Natural killer cell (primary cell): ENCODE measurements at regions not wholly inside any gene's neighbourhood (a gene's known extent, or its start where the extent isn't known, plus 50 kb on each side); places are given as distances from the start of the nearest gene placed in this dataset.

Experiments used
- ATAC-seq, 3 donors: fragments of 150-1000 bp in 2 of 3; fragments of 200-7000 bp in 1 of 3; cut with Tn5 transposase; 1 replicate in 1 of 3; 2 replicates in 2 of 3; pipeline ENCODE4 v1.10.0; 2021; ENCODE audit warnings: mild to moderate bottlenecking in 2 of 3, moderate library complexity in 2 of 3
- DNase-seq, 2 donors: peaks; one replicate each; pipeline versions ENCODE4 v3.0.0 to v3.0.0-alpha.2; 2013 to 2021; ENCODE audit warnings: mixed read lengths in 1 of 2
- H3K27ac ChIP-seq: one replicate; pipeline ENCODE4 v1.5.1; 2013; ENCODE audit warnings: mild to moderate bottlenecking, low read length
- H3K27me3 ChIP-seq: one replicate; pipeline ENCODE4 v1.6.1; 2013; ENCODE audit warnings: low read length; ENCODE audit not compliant: control insufficient read depth, insufficient read depth
- H3K36me3 ChIP-seq: one replicate; pipeline ENCODE4 v1.6.1; 2013; ENCODE audit warnings: low read length; ENCODE audit not compliant: control insufficient read depth, insufficient read depth
- H3K4me1 ChIP-seq: one replicate; pipeline ENCODE4 v1.6.1; 2013; ENCODE audit warnings: low read length; ENCODE audit not compliant: control insufficient read depth, insufficient read depth
- H3K4me3 ChIP-seq: one replicate; pipeline ENCODE4 v1.5.1; 2013; ENCODE audit warnings: low read length
- H3K9me3 ChIP-seq: one replicate; pipeline ENCODE4 v1.6.1; 2013; ENCODE audit warnings: low read length; ENCODE audit not compliant: control insufficient read depth, insufficient read depth
- H3K27ac Mint-ChIP-seq, 2 donors: one replicate each; pipeline ENCODE4 v1.8.0; 2022; ENCODE audit warnings: mild to moderate bottlenecking in 2 of 2, mixed read lengths in 2 of 2, moderate library complexity in 1 of 2
- H3K27me3 Mint-ChIP-seq, 2 donors: one replicate each; pipeline ENCODE4 v1.8.0; 2022; ENCODE audit warnings: low read depth in 2 of 2, mixed read lengths in 2 of 2
- H3K36me3 Mint-ChIP-seq: one replicate; pipeline ENCODE4 v1.8.0; 2022; ENCODE audit warnings: mixed read lengths
- H3K4me1 Mint-ChIP-seq, 2 donors: one replicate each; pipeline ENCODE4 v1.8.0; 2022; ENCODE audit warnings: mixed read lengths in 2 of 2
- H3K4me3 Mint-ChIP-seq: one replicate; pipeline ENCODE4 v1.8.0; 2022; ENCODE audit warnings: mild to moderate bottlenecking, moderate library complexity, mixed read lengths
- H3K9me3 Mint-ChIP-seq, 2 donors: one replicate each; pipeline ENCODE4 v1.8.0; 2022; ENCODE audit warnings: mixed read lengths in 2 of 2
- CTCF ChIP-seq: fragments of 200-600 bp; IDR thresholded peaks from one replicate; pipeline ENCODE4 v1.8.0; 2022; ENCODE audit warnings: antibody characterized with exemption
- WGBS: methylation state at CpG from one replicate; pipeline ENCODE4 v1.1.7; 2013; ENCODE audit warnings: missing lambda C conversion rate; ENCODE audit not compliant: insufficient coverage; 5-methylcytosine and 5-hydroxymethylcytosine counted together
- intact Hi-C: fragments of 100-400 bp; cut with micrococcal nuclease; formaldehyde crosslinking; loops from one replicate; pipeline ENCODE4 v1.14.2; 2022

- Histone ChIP-seq H3K4me1 (no peaks in the 10 kb centered on the region), H3K36me3 (no peaks in the 10 kb centered on the region), H3K27ac (no peak overlapping the region), H3K27me3 (no peaks in the 10 kb centered on the region), H3K4me3 (no peak overlapping the region), H3K9me3 (no peaks in the 10 kb centered on the region)
- TF ChIP-seq CTCF, result no peak
- WGBS, result 89% methylated on average over 7 of the region's 7 CpGs
- no peak for DNase-seq
- no peak for ATAC-seq
- no peaks in the 10 kb centered on the region for H3K36me3 Mint-ChIP-seq
- H3K4me1 Mint-ChIP-seq, result no peaks in the 10 kb centered on the region
- no peaks in the 10 kb centered on the region for H3K9me3 Mint-ChIP-seq
- no peaks in the 10 kb centered on the region for H3K27me3 Mint-ChIP-seq
- intact Hi-C loops, result no loop called here
- no peak overlapping the region for H3K27ac Mint-ChIP-seq
- no peak overlapping the region for H3K4me3 Mint-ChIP-seq
Measured at GRCh38 chrX:7219153-7219705, 71.3 kb upstream of the PUDP start.

DNA sequence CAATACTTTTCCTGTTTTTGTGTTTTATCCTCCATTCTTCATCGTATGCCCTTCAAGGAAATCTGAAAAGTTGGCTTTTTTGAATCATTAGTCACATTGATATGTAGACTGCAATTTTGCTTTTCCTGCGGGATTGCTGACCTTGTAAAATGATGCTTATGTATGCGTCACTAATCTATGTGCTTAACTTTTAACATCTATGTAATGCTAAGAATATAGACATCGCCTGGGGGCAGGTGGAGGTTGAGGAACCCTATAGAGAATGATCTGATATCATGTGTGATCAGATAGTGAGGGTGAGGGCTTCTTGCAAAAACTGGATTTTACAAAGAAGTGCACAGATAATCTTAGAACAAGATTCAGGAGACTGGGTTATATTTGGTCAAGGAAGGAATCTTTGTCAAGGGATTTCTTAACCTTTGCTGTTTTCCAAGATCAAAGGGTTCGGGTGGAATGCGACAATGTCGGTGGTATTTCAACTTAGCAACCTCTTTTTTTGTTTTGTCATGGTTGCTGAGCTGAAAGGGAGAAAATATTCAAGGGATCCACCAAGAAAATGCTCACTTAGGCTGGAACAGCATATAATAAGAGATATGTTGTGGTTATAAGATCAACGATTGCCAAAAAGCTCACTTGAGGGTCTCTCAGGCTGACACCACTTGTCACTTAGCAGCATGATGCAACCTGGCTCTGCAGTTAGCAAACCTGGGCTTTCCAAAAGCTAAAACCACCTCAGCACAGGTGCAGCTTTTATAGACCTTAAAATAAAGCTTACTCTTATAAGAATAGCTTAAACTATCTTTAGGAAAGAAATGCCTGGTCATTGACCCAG, 70.6 kb upstream of the PUDP start:
- no peak for TF ChIP-seq CTCF
- H3K9me3 Mint-ChIP-seq, result no peaks in the 10 kb centered on the region
- H3K27ac Mint-ChIP-seq, result no peak overlapping the region
- no peaks in the 10 kb centered on the region for H3K36me3 Mint-ChIP-seq
- no peak overlapping the region for H3K27ac ChIP-seq
- H3K4me1 Mint-ChIP-seq, result no peaks in the 10 kb centered on the region
- DNase-seq (no peak), ATAC-seq (no peak)
- 88% methylated on average over 6 of the region's 8 CpGs for WGBS
- H3K9me3 ChIP-seq, result no peaks in the 10 kb centered on the region
- H3K27me3 Mint-ChIP-seq, result no peaks in the 10 kb centered on the region
- intact Hi-C loops, result no loop called here
- no peak overlapping the region for H3K4me3 Mint-ChIP-seq
- H3K36me3 ChIP-seq, result no peaks in the 10 kb centered on the region
- no peaks in the 10 kb centered on the region for H3K27me3 ChIP-seq
- H3K4me3 ChIP-seq, result no peak overlapping the region
- no peaks in the 10 kb centered on the region for H3K4me1 ChIP-seq

DNA sequence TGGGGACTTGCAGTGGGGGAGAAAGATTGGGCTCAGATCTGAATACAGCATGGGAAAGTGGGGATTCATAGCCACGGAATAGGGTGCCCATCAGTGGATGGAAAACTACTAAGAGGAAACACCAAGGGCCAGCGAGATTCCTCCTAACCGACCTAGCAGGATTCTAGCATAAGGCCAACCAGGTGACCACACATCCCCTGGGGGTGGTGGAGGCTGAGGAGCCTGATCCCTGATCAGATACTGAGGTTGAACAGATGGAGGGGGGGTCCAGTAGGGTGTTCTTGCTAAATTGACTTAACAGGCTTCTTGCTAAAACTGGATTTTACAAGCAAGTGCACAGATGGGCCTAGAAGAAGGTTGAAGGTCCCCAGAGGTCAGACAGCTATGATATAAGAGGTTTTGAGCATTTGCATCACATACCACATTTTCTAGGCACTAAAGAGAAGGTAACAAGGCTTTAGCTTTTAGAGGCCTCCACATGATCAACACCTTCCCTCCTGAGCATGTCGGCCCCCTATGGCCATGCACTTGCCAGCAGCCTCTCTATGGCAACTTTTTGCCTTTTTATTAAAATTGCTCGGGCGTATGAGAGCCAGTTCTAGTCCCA, 69.1 kb upstream of the PUDP start:
- Mint-ChIP-seq H3K36me3 (no peaks in the 10 kb centered on the region), H3K4me3 (no peak overlapping the region), H3K27ac (no peak overlapping the region), H3K27me3 (no peaks in the 10 kb centered on the region), H3K4me1 (no peaks in the 10 kb centered on the region), H3K9me3 (no peaks in the 10 kb centered on the region)
- no peak for TF ChIP-seq CTCF
- H3K27me3 ChIP-seq, result no peaks in the 10 kb centered on the region
- no peaks in the 10 kb centered on the region for H3K36me3 ChIP-seq
- no peak overlapping the region for H3K4me3 ChIP-seq
- intact Hi-C loops, result no loop called here
- DNase-seq (no peak), ATAC-seq (no peak)
- no peak overlapping the region for H3K27ac ChIP-seq
- H3K4me1 ChIP-seq, result no peaks in the 10 kb centered on the region
- 89% methylated on average over 3 of the region's 6 CpGs for WGBS
- H3K9me3 ChIP-seq, result no peaks in the 10 kb centered on the region
